ENCODE measurements at regions not wholly inside any gene's neighbourhood (a gene's known extent, or its start where the extent isn't known, plus 50 kb on each side); places are given as distances from the start of the nearest gene placed in this dataset.

GRCh38 chr5:123873846-123874245 is 361.9 kb downstream of the CSNK1G3 start:
- peak overlapping the region; percentile 54; the same call in 1 of the 2 replicates for H2BK5ac ChIP-seq (ENCODE audit: low read depth, low read length)
- H3K4me1 ChIP-seq (replicated peaks in 1 of 4; ENCODE audit: control insufficient read depth in 3 of 4, insufficient read depth in 4 of 4, low read length in 3 of 4) = peaks cover 8 to 25% (median 17%) of the 10 kb centered on the region in 4 experiments; a peak in 6 of 7 replicates
- ChIA-PET POLR2A (ENCODE audit: partially characterized antibody) (no interaction called here), CTCF (ENCODE audit: partially characterized antibody) (no interaction called here)
- no peak overlapping the region for H2AK5ac ChIP-seq (ENCODE audit: low read depth, low read length)
- no peak overlapping the region for H3K56ac ChIP-seq (replicated peaks; ENCODE audit: insufficient read length, low read depth, low read length)
- no peak overlapping the region for H3K4ac ChIP-seq (replicated peaks; ENCODE audit: insufficient read length, low read depth, low read length)
- H4K20me1 ChIP-seq (replicated peaks in 1 of 2; ENCODE audit: control insufficient read depth in 1 of 2, insufficient read depth in 2 of 2, low read length in 2 of 2) = no peaks in the 10 kb centered on the region
- H3K27ac ChIP-seq (ENCODE audit: low read depth, low read length) = no peak overlapping the region
- H3K18ac ChIP-seq (ENCODE audit: extremely low read depth, low read length) = peak overlapping the region; percentile 73; the same call in 1 of the 2 replicates
- H3K9me3 ChIP-seq (ENCODE audit: insufficient read depth in 2 of 2, low read depth in 1 of 2, low read length in 1 of 2) = no peaks in the 10 kb centered on the region
- no peak overlapping the region for H2AFZ ChIP-seq (ENCODE audit: low read length)
- TF ChIP-seq SIRT6 (IDR thresholded peaks at IDR 0.05; ENCODE audit: low read length) (no peak), FOSL1 (IDR thresholded peaks at IDR 0.05; ENCODE audit: insufficient read depth, low read depth, low read length) (no peak), MAX (IDR thresholded peaks at IDR 0.05) (no peak), RNF2 (IDR thresholded peaks at IDR 0.05; ENCODE audit: borderline replicate concordance, low read depth, low read length, missing control alignments, poor library complexity, severe bottlenecking) (no peak), TCF12 (IDR thresholded peaks at IDR 0.05; ENCODE audit: low read depth, low read length) (no peak), NANOG (IDR thresholded peaks at IDR 0.05; ENCODE audit: insufficient read depth, low read depth, low read length, poor library complexity, severe bottlenecking) (no peak), ASH2L (IDR thresholded peaks at IDR 0.05; ENCODE audit: low read length) (no peak), EGR1 (IDR thresholded peaks at IDR 0.05; ENCODE audit: borderline replicate concordance, low read depth, low read length) (no peak)
- TF ChIP-seq, protein P1, sequence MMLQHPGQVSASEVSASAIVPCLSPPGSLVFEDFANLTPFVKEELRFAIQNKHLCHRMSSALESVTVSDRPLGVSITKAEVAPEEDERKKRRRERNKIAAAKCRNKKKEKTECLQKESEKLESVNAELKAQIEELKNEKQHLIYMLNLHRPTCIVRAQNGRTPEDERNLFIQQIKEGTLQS (IDR thresholded peaks at IDR 0.05; ENCODE audit: insufficient read depth, low read depth, low read length) = no peak
- H3K23ac ChIP-seq (ENCODE audit: insufficient read length) = no peak overlapping the region
- no peaks in the 10 kb centered on the region for H3K36me3 ChIP-seq (ENCODE audit: control insufficient read depth in 2 of 4, insufficient read depth in 4 of 4, low read length in 3 of 4)
- no peak overlapping the region for H2BK12ac ChIP-seq (ENCODE audit: low read depth, low read length)
- peak overlapping the region; percentile 18 for H2BK120ac ChIP-seq (replicated peaks; ENCODE audit: low read depth, low read length)
- 79% methylated on average over 2 of the region's 2 CpGs; no CpG with 5 or more reads in 1 of the 2 experiments for WGBS, 2 experiments (ENCODE audit: extremely low coverage in 1 of 2, insufficient coverage in 1 of 2, insufficient read length in 1 of 2, insufficient replicate concordance in 2 of 2, low coverage in 1 of 2, low lambda C conversion rate in 2 of 2, missing lambda C conversion rate in 1 of 2)
- no peaks in the 10 kb centered on the region for H3K79me1 ChIP-seq (ENCODE audit: low read depth, low read length)
- no peaks in the 10 kb centered on the region for H3K79me2 ChIP-seq (ENCODE audit: control insufficient read depth in 1 of 2, insufficient read depth in 2 of 2, low read length in 2 of 2)
- H4K8ac ChIP-seq (ENCODE audit: extremely low read depth, insufficient read depth, low read length) = no peak overlapping the region
- no peaks in the 10 kb centered on the region for H3K27me3 ChIP-seq (replicated peaks in 1 of 4; ENCODE audit: control insufficient read depth in 3 of 4, extremely low read depth in 1 of 4, insufficient read depth in 3 of 4, low read length in 3 of 4)
- peak overlapping the region; percentile 50 for H4K5ac ChIP-seq (ENCODE audit: insufficient read length, low read depth, low read length)
- FAIRE-seq = no peak
- no peak overlapping the region for H3K9ac ChIP-seq (replicated peaks in 1 of 4; ENCODE audit: extremely low read depth in 1 of 4, low read depth in 3 of 4, low read length in 3 of 4)
- DNase-seq (ENCODE audit: low read depth in 1 of 2, low spot score in 2 of 2) = no peak
- peak overlapping the region in 1 of 2 experiments; percentile 73; a peak in 1 of 4 replicates for H3K4me2 ChIP-seq (ENCODE audit: insufficient read depth in 1 of 2, low read depth in 2 of 2, low read length in 2 of 2)
- no peak overlapping the region for H3K14ac ChIP-seq (ENCODE audit: insufficient read length)
- no peak overlapping the region for H2BK15ac ChIP-seq (ENCODE audit: low read length)
- H3K23me2 ChIP-seq (ENCODE audit: low read depth, low read length) = no peaks in the 10 kb centered on the region
- H2BK20ac ChIP-seq (ENCODE audit: low read length) = peak overlapping the region; percentile 83; the same call in 1 of the 2 replicates
- no peak overlapping the region for H3K4me3 ChIP-seq (ENCODE audit: extremely low read depth in 1 of 4, insufficient read depth in 2 of 4, low read depth in 3 of 4, low read length in 4 of 4)
- H4K91ac ChIP-seq (replicated peaks; ENCODE audit: insufficient read length, low read length) = no peak overlapping the region

All from H1 (cell line).